HG02798 (cell line): ENCODE measurements at regions not wholly inside any gene's neighbourhood (a gene's known extent, or its start where the extent isn't known, plus 50 kb on each side); places are given as distances from the start of the nearest gene placed in this dataset.

Experiments used
- ATAC-seq: cut with Tn5 transposase; IDR thresholded peaks from one replicate; pipeline ENCODE4 v1.9.1; 2021; ENCODE audit warnings: mild to moderate bottlenecking; ENCODE audit not compliant: unreplicated experiment, poor library complexity

- no peak for ATAC-seq
Observed at GRCh38 chr4:145348291-145348690, 133.4 kb upstream of the SMAD1 start.

- ATAC-seq, result no peak
Observed at GRCh38 chr4:145347684-145348083, 134.0 kb upstream of the SMAD1 start.

GRCh38 chr4:145346081-145346480 is 135.6 kb upstream of the SMAD1 start:
- no peak for ATAC-seq

- ATAC-seq, result no peak
Observed at GRCh38 chr4:145345401-145345800, 136.3 kb upstream of the SMAD1 start.

GRCh38 chr4:145341381-145341780 is 140.3 kb upstream of the SMAD1 start:
- no peak for ATAC-seq

GRCh38 chr4:145340071-145340675 is 141.5 kb upstream of the SMAD1 start:
- no peak for ATAC-seq

GRCh38 chr4:145339075-145339725 is 142.5 kb upstream of the SMAD1 start:
- ATAC-seq, result no peak

GRCh38 chr4:145338568-145338967 is 143.1 kb upstream of the SMAD1 start:
- no peak for ATAC-seq

GRCh38 chr4:145337391-145337790 is 144.3 kb upstream of the SMAD1 start:
- no peak for ATAC-seq

GRCh38 chr4:145333786-145334185 is 147.9 kb upstream of the SMAD1 start:
- ATAC-seq, result no peak

GRCh38 chr4:145326491-145326890 is 146.1 kb upstream of the OTUD4 start:
- no peak for ATAC-seq

GRCh38 chr4:145324161-145324560 is 143.8 kb upstream of the OTUD4 start:
- no peak for ATAC-seq

GRCh38 chr4:145320294-145320693 is 139.9 kb upstream of the OTUD4 start:
- ATAC-seq, result no peak

GRCh38 chr4:145319751-145320150 is 139.4 kb upstream of the OTUD4 start:
- no peak for ATAC-seq

- no peak for ATAC-seq
Observed at GRCh38 chr4:145316897-145317574, 136.6 kb upstream of the OTUD4 start.

GRCh38 chr4:145315811-145316225 is 135.4 kb upstream of the OTUD4 start:
- ATAC-seq, result no peak

GRCh38 chr4:145308598-145308997 is 128.2 kb upstream of the OTUD4 start:
- ATAC-seq, result peak; percentile 46

GRCh38 chr4:145307763-145308430 is 127.5 kb upstream of the OTUD4 start:
- ATAC-seq, result no peak

GRCh38 chr4:145307120-145307519 is 126.7 kb upstream of the OTUD4 start:
- no peak for ATAC-seq

GRCh38 chr4:145302725-145303124 is 122.3 kb upstream of the OTUD4 start:
- ATAC-seq, result no peak

- no peak for ATAC-seq
Observed at GRCh38 chr4:145301386-145302080, 121.1 kb upstream of the OTUD4 start.
